Daoy (cell line): ENCODE measurements at regions not wholly inside any gene's neighbourhood (a gene's known extent, or its start where the extent isn't known, plus 50 kb on each side); places are given as distances from the start of the nearest gene placed in this dataset.
"Not testable (repeated sequence)": the region's sequence is repeated elsewhere in the genome, so short reads cannot be mapped to it uniquely, and the experiment has no call there.

Experiments used
- DNase-seq: peaks from one replicate; pipeline ENCODE4 v3.0.0-alpha.2; 2015; ENCODE audit warnings: low read depth

DNA sequence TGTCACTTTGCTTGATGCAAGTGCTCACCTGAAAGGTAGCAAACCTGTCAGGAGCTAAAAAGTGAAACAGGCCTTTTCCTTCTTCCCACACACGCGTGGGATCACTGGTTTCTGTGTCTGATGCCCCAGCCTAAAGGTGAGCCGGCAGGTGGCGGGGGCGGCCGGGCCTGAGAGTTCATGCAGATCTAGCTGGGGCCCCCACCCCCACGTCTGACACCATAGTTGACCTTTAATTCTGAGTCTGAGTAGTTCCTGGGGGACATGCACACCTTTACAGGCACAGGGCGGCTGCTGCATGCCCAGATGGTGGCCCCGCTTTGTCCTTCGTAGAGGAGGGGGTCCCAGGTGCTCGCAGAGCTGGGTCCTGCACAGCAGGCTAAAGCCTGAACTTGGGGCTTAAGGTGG is 345.3 kb downstream of the TEX29 start:
- DNase-seq = no peak

DNA sequence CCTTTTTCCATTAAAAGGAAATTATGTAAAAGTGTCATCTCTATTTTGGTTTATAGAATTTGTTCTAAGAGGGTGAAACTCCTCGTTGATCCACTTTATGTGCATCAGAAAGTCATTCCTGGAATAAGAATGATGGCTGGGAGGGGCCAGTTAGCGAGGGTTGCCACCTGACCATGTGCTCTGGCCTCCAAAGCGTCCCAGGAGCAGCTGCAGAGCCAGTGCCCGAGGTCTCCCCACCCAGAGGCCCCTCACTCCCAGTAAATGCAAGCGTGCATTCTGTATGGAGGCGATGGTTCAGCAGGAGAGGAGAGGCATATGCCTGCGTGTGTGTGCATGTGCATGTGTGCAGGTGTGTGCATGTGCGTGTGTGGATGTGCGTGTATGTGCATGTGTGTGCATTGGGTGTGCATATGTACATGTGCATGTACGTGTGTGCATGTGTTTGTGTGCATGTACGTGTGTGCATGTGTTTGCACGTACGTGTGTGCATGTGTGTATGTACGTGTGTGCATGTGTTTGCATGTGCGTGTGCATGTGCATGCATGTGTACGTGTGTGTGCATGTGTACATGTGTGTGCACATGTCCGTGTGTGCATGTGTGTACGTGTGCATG is 345.8 kb downstream of the TEX29 start:
- no peak for DNase-seq

DNA sequence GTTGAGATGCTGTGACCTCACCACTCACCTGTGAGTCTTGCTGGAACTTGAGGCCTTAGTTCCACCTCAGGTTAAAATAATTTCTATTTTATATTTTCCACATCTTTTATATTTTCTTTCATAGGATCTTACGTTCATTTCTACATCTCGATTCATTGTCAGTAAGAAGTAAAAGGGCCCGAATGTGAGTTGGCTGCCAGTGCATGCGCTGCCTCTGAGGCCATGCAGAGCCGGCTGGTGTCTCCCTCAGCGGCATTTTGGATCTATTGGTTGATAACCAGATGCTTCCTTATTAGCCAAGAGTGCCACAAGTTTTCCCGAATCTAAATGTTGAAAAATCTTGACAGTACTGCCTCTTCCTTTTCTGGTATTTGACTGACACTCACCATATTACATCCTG is 347.3 kb downstream of the TEX29 start:
- DNase-seq = no peak

DNA sequence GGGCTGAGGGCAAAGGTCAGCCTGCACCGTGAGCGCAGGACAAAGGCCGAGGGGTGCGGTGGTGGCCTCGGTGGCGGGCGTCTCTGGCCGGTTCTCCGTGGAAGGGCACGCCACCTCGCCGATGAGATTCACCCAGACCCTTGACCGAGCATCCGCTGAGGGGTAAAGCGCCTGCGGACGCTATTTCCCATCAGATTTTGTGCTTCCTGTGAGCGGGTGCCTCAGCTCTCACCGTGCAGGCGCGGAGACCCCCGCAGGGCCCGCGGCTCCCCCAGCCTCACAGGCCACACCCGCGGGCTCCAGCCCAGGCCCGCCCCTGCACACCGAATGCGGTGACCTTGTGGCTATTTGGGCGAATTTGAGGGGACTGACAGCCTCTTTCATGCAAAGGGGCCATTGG is 348.0 kb downstream of the TEX29 start:
- DNase-seq = no peak

DNA sequence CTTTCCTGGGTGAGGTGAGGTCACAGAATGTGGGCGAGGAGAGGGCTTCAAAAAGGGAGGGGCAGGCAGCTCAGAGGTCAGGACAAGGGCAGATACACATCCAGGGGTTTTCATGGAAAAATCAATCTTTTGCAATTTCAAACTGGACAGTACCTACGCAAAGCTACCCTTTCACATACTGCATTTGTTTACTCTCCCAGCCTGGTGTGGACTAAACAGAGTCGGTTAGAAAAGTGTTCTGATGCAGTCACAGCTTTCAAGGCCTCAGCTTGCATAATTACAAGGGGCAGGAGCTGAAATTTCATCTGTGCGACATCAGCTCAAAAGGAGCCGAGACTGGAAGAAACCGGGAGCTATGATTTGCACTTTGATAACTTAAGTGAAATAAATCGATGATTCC is 351.8 kb downstream of the TEX29 start:
- DNase-seq = not testable (repeated sequence)

DNA sequence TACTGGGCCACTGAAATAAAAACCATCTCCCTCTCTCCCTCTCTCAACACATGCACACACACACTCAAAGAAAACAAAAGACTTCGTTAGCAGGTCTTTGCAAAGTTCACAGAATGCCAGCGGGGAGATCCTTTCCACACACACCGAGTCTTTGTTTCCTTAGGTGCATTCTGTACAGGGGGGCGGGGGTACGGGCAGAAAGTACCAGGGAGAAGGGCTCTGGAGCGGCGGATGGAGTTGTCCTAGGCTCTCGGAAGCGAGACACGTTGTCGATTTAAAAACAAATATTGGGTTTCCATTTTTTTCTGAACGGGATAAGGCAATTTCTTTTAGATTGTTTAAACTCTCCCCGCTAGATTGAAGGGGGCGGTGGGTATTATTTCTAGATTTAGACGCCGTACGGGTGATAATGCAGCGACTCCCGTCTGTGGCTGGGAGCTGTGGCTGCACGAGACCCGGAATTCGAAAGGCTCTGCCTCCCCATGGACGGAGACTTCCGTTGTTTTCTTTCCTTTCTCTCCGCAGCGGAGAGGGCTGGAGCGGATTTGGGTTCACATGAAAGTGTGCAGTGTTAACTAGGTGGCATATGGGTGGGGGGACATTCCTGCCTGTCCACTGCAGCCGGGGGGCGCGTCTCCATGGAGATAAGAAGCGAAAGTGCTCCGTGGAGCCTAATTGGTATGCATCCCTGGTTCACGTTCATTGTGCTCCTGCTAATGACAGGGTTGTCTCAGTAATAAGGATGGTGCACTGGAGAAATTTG is 357.9 kb downstream of the TEX29 start:
- not testable (repeated sequence) for DNase-seq

DNA sequence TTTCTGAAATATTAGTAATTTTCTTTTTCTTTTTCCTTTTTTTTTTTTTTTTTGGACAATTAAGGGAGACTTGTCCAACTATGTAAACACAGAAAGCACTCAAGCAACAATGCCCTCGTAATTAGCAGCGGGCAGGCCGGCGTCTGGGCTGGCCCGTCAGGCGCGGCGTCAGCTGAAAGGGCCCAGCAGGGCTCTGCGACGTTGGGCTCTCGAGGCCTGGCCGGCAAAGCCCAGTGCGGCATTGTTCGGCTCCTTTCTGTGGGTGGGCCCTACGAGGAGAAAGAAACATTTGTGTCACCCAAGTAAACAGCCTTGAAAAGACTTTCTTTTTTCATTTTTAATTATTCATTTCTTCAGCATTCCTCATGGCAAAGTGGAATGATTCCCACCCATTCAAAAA is 359.2 kb downstream of the TEX29 start:
- DNase-seq = not testable (repeated sequence)

DNA sequence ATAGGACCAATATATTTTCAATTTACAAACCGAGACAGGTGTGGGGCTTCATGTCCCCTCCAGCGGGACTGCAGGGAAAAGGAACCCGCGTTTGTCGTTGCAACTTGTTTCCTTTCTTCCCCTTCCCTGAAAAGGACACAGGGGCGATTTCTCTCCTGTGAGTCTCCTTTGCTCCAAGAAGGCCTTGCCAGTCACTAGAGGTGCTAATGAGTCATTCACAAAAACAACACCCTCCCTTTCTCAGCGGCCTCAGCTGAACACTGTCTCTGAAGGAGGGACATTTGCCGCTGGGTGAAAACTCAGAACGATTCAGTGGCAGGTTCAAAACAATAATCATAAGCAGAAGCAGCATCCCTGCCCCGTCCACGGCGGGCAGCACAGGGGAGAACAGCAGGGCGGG is 359.7 kb downstream of the TEX29 start:
- DNase-seq = not testable (repeated sequence)

DNA sequence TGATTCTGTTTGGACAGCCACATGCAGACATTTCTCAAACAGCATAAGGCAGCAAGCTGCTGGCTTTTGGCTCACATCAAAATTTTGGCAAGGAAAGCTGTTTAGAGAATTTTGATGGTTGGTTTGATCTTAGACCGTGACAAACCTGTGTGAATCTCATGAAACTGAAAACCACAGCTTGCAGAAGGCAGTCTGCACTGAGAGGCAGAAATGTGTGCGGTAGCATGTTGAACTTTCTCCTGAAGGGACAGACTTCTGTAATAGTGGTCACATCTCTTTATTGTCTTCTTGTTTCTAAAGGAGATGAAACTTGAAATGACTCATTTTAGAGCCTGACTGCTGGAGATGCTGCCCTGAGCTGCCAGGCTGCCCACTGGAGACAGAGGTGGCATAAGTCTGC is 371.6 kb downstream of the TEX29 start:
- DNase-seq = not testable (repeated sequence)

DNA sequence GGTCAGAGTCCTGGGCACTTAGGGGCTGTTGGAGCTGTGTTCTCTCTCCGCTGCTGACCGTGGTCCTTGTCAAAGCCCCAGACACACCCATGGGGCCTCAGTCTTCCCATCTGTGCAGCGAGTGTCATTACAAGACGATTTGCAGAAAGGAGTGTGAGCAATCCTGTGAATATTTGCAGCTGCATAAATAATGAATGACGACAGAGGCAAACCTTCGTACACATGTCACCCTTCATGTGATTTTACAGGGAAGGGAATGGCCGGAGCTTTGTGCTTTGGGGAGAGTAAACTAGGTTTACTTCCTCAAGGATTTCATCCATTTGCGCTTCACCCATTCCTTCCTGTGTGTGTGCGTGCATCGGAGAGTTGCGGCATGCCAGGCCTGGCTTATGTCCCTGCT is 370.8 kb upstream of the SOX1 start:
- not testable (repeated sequence) for DNase-seq

DNA sequence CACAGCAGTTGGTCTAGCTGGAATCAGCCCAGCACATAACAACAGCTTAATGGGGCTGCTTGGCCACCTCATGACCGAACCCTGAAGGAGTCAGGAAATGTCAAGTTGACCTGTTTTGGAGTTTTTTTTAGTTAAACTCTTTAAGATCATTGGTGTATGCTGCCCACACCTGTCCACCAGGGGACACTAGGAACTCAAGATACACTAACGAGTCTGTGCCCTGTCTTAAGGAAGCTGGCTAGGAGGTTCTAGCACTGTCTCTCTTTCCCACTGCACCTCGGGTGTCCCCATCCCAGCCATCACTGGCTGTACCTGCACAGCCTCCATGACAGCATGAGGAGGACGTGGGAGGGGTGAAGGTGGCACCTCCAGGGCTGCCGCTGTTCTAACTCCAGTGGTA is 364.9 kb upstream of the SOX1 start:
- not testable (repeated sequence) for DNase-seq
